Osteocyte (in vitro differentiated cells): ENCODE measurements at regions not wholly inside any gene's neighbourhood (a gene's known extent, or its start where the extent isn't known, plus 50 kb on each side); places are given as distances from the start of the nearest gene placed in this dataset.
"Not testable (repeated sequence)": the region's sequence is repeated elsewhere in the genome, so short reads cannot be mapped to it uniquely, and the experiment has no call there.

ENCODE experiments used
- DNase-seq: peaks from one replicate; pipeline ENCODE4 v3.0.0; 2021; ENCODE audit warnings: mixed read lengths; ENCODE audit not compliant: unreplicated experiment; ENCODE audit errors: extremely low spot score
- H3K27ac Mint-ChIP-seq: one replicate; pipeline ENCODE4 v1.8.0; 2021; ENCODE audit warnings: mild to moderate bottlenecking, mixed read lengths; ENCODE audit not compliant: unreplicated experiment
- H3K27me3 Mint-ChIP-seq: one replicate; pipeline ENCODE4 v1.8.0; 2021; ENCODE audit warnings: mixed read lengths; ENCODE audit not compliant: unreplicated experiment
- H3K36me3 Mint-ChIP-seq: one replicate; pipeline ENCODE4 v1.8.0; 2021; ENCODE audit warnings: mixed read lengths; ENCODE audit not compliant: unreplicated experiment
- H3K4me1 Mint-ChIP-seq: one replicate; pipeline ENCODE4 v1.8.0; 2021; ENCODE audit warnings: mixed read lengths; ENCODE audit not compliant: unreplicated experiment
- H3K4me3 Mint-ChIP-seq: one replicate; pipeline ENCODE4 v1.8.0; 2021; ENCODE audit warnings: mild to moderate bottlenecking, moderate library complexity, mixed read lengths; ENCODE audit not compliant: unreplicated experiment
- H3K9me3 Mint-ChIP-seq: one replicate; pipeline ENCODE4 v1.8.0; 2021; ENCODE audit warnings: mixed read lengths; ENCODE audit not compliant: unreplicated experiment
- TF ChIP-seq, protein P1 (sequence below): fragments of 200-600 bp; sonication (generic); IDR thresholded peaks from 2 replicates; pipeline ENCODE4 v1.5.0; 2021; ENCODE audit warnings: antibody characterized with exemption, mild to moderate bottlenecking, moderate library complexity

DNA sequence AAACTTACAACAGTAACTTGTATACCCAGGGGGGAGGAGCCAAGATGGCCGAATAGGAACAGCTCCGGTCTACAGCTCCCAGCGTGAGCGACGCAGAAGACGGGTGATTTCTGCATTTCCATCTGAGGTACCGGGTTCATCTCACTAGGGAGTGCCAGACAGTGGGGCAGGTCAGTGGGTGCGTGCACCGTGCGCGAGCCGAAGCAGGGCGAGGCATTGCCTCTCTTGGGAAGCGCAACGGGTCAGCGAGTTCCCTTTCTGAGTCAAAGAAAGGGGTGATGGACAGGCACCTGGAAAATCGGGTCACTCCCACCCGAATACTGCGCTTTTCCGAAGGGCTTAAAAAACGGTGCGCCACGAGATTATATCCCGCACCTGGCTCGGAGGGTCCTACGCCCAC is 278.8 kb downstream of the FAM47B start:
- not testable (repeated sequence) for DNase-seq, H3K27ac Mint-ChIP-seq, H3K36me3 Mint-ChIP-seq, H3K4me3 Mint-ChIP-seq, H3K4me1 Mint-ChIP-seq, H3K9me3 Mint-ChIP-seq
- H3K27me3 Mint-ChIP-seq: peaks cover 14% of the 10 kb centered on the region

DNA sequence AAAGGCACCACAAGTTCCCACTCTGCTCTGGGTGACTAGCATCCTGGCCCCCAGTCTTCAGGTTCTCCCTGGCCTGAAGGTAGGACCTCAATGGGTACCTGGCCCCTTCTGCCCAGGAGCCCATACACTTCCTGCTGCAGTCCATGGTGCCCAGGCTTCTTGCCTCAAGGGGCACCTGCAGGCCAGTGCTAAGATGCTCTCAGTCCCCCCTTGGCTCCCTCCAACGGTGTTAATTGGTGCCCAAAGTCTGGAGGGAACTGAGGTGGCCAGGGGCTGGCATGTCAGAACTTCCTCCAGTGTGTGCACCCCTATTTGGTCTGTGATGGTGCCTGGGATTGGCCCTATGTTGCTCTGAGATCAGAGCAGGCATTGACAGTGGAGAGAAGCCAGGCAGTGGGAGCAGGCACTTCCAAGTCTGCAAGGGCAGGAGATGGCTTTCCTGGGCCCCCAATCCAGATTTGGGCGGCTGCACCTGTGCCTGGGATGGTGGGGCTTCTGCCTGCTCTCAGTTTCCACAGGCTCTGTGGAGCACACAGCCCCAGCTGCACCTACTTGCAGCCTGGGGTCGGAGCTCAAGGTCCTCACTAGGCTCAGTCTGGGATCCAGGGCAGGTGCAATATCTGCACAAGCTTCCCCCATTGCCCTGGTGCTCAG is 301.6 kb downstream of the FAM47B start:
- TF ChIP-seq, protein P1, sequence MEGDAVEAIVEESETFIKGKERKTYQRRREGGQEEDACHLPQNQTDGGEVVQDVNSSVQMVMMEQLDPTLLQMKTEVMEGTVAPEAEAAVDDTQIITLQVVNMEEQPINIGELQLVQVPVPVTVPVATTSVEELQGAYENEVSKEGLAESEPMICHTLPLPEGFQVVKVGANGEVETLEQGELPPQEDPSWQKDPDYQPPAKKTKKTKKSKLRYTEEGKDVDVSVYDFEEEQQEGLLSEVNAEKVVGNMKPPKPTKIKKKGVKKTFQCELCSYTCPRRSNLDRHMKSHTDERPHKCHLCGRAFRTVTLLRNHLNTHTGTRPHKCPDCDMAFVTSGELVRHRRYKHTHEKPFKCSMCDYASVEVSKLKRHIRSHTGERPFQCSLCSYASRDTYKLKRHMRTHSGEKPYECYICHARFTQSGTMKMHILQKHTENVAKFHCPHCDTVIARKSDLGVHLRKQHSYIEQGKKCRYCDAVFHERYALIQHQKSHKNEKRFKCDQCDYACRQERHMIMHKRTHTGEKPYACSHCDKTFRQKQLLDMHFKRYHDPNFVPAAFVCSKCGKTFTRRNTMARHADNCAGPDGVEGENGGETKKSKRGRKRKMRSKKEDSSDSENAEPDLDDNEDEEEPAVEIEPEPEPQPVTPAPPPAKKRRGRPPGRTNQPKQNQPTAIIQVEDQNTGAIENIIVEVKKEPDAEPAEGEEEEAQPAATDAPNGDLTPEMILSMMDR: no peak
- H3K27ac Mint-ChIP-seq: no peak overlapping the region

DNA sequence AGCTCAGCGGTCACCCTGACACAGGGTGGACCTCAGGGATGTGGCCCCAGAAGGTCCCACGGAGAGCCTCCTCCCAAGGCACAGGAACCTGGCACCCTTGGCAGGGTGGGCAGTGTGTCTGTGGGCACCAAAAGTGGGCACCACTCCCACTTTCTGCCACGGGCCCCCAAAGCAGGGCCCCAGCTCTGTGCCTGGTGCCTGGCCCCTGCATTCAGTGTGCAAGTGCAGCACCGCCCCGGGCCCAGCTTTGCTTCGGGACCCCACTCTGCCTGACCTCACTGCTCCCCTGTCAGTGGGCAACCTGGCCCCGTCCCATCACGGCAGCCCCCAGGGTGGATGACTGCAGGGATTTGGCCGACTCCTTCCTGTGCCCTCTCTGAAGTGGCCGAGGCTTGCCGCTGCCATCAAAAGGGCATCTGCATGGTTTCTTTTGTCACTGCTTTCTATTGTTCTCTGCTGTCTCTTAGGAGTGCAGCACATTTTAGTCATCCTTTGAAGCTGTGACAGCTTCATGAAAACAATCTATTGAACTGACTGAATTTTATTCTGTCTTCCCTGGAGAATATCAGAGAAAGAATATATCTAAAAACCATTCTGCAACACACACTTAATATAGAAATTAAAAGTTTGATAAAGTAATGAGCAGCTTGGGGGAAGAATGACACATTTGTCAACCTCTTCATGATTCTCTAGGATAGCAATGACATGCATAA is 302.4 kb downstream of the FAM47B start:
- H3K4me1 Mint-ChIP-seq: no peaks in the 10 kb centered on the region
- H3K27me3 Mint-ChIP-seq: no peaks in the 10 kb centered on the region
- TF ChIP-seq, protein P1: no peak
- H3K4me3 Mint-ChIP-seq: no peak overlapping the region
- H3K9me3 Mint-ChIP-seq: peaks cover 12% of the 10 kb centered on the region
- H3K36me3 Mint-ChIP-seq: no peaks in the 10 kb centered on the region
- DNase-seq: no peak
- H3K27ac Mint-ChIP-seq: no peak overlapping the region

More for the DNA sequence above, 301.6 kb downstream of the FAM47B start:
- Mint-ChIP-seq H3K4me1 (no peaks in the 10 kb centered on the region), H3K4me3 (no peak overlapping the region), H3K36me3 (no peaks in the 10 kb centered on the region), H3K27me3 (no peaks in the 10 kb centered on the region), H3K9me3 (peaks cover 12% of the 10 kb centered on the region)
- DNase-seq: no peak

DNA sequence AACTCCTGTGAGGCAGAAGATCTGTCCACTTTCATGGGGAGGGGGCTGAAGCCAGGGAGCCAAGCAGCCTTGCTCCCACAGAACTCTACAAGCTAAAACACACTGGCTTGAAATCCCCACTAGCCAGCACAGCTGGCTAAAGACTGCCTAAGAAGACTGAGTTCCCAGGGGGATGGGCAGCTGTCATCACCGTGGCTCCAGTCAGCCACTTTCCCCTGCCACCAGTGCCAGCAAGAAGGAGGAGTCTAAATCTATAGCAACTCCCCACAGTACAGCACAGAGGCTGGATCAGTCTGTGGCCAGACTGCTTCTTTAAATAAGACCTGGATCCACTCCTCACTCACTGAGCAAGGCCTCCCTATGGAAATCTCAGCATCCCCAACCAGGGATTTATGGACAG is 308.6 kb downstream of the FAM47B start:
- no peak for DNase-seq
- H3K4me1 Mint-ChIP-seq: no peaks in the 10 kb centered on the region
- H3K36me3 Mint-ChIP-seq: no peaks in the 10 kb centered on the region
- no peak overlapping the region for H3K27ac Mint-ChIP-seq
- no peak overlapping the region for H3K4me3 Mint-ChIP-seq
- H3K27me3 Mint-ChIP-seq: peaks cover 12% of the 10 kb centered on the region
- TF ChIP-seq, protein P1: no peak
- H3K9me3 Mint-ChIP-seq: peaks cover 24% of the 10 kb centered on the region

DNA sequence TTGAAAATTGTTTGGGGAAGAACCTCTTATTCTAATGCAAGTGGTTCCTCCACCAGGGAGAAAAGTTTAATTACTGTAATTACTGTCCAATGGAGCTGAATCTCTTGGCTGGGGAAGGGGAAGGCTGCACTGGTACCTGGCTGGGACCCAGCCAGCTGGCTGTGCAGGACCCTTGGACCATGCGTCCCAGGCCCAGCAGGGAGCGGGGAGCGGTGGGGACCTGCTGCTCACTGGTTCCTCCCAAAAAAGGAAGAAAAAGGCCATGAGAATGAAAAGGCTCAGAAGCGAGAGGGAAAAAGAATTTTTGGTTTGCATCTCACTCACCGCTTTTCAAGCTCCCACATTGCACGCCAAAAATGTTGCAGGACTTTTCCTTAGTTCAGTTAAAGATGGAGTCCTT is 333.5 kb downstream of the FAM47B start:
- H3K27me3 Mint-ChIP-seq: peaks cover 4% of the 10 kb centered on the region
- DNase-seq: no peak
- H3K4me3 Mint-ChIP-seq: no peak overlapping the region
- H3K4me1 Mint-ChIP-seq: peaks cover 10% of the 10 kb centered on the region
- no peak overlapping the region for H3K27ac Mint-ChIP-seq
- TF ChIP-seq, protein P1: no peak
- H3K9me3 Mint-ChIP-seq: peaks cover 3% of the 10 kb centered on the region
- H3K36me3 Mint-ChIP-seq: no peaks in the 10 kb centered on the region
